Colonic mucosa (tissue), 4 donors: ENCODE measurements at regions not wholly inside any gene's neighbourhood (a gene's known extent, or its start where the extent isn't known, plus 50 kb on each side); places are given as distances from the start of the nearest gene placed in this dataset.

Experiments
- DNase-seq: peaks from one replicate; pipeline ENCODE4 v3.0.0-alpha.2; 2020
- H3K27ac ChIP-seq: fragments of 200-600 bp; one replicate; pipeline ENCODE4 v1.8.0; 2021
- H3K27me3 ChIP-seq: fragments of 200-600 bp; one replicate; pipeline ENCODE4 v1.8.0; 2021
- H3K36me3 ChIP-seq: fragments of 200-600 bp; one replicate; pipeline ENCODE4 v1.8.0; 2021
- H3K4me1 ChIP-seq: fragments of 200-600 bp; one replicate; pipeline ENCODE4 v1.8.0; 2021; ENCODE audit warnings: mild to moderate bottlenecking
- H3K4me3 ChIP-seq: fragments of 200-600 bp; one replicate; pipeline ENCODE4 v1.8.0; 2021
- H3K9ac ChIP-seq, 2 donors: one replicate each; pipeline ENCODE4 v1.7.0; 2013; ENCODE audit warnings: control low read depth in 2 of 2, low read depth in 2 of 2, low read length in 2 of 2
- H3K9me3 ChIP-seq: fragments of 200-600 bp; one replicate; pipeline ENCODE4 v1.8.0; 2021
- intact Hi-C: fragments of 100-400 bp; cut with DNase I; formaldehyde crosslinking; loops from one replicate; pipeline ENCODE4 v1.14.1; 2022
- TF ChIP-seq, protein P1 (sequence below): fragments of 200-600 bp; IDR thresholded peaks from one replicate; pipeline ENCODE4 v1.8.0; 2022; ENCODE audit warnings: antibody characterized with exemption, mild to moderate bottlenecking
- donor health status: healthy.
- donor health status: DM: no; HTN: no; CAD: no.
- donor health status: DM: no; HTN: no; CAD: no.

- Histone ChIP-seq H3K4me1 (no peaks in the 10 kb centered on the region), H3K9me3 (no peaks in the 10 kb centered on the region), H3K4me3 (no peak overlapping the region), H3K27me3 (no peaks in the 10 kb centered on the region), H3K36me3 (no peaks in the 10 kb centered on the region), H3K9ac (no peak overlapping the region), H3K27ac (no peak overlapping the region)
- intact Hi-C loops, result no loop called here
- TF ChIP-seq, protein P1, sequence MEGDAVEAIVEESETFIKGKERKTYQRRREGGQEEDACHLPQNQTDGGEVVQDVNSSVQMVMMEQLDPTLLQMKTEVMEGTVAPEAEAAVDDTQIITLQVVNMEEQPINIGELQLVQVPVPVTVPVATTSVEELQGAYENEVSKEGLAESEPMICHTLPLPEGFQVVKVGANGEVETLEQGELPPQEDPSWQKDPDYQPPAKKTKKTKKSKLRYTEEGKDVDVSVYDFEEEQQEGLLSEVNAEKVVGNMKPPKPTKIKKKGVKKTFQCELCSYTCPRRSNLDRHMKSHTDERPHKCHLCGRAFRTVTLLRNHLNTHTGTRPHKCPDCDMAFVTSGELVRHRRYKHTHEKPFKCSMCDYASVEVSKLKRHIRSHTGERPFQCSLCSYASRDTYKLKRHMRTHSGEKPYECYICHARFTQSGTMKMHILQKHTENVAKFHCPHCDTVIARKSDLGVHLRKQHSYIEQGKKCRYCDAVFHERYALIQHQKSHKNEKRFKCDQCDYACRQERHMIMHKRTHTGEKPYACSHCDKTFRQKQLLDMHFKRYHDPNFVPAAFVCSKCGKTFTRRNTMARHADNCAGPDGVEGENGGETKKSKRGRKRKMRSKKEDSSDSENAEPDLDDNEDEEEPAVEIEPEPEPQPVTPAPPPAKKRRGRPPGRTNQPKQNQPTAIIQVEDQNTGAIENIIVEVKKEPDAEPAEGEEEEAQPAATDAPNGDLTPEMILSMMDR, result no peak
- no peak for DNase-seq
Measured at GRCh38 chr2:222127660-222128059, 171.1 kb downstream of the PAX3 start.

- H3K4me3 ChIP-seq, result no peak overlapping the region
- no peaks in the 10 kb centered on the region for H3K4me1 ChIP-seq
- no peak for DNase-seq
- no peaks in the 10 kb centered on the region for H3K9me3 ChIP-seq
- intact Hi-C loops, result no loop called here
- no peaks in the 10 kb centered on the region for H3K36me3 ChIP-seq
- H3K27me3 ChIP-seq, result no peaks in the 10 kb centered on the region
- TF ChIP-seq, protein P1, result no peak
- H3K9ac ChIP-seq, result no peak overlapping the region
- no peak overlapping the region for H3K27ac ChIP-seq
Measured at GRCh38 chr2:222120933-222121332, 177.9 kb downstream of the PAX3 start.

- Histone ChIP-seq H3K9me3 (no peaks in the 10 kb centered on the region), H3K4me1 (no peaks in the 10 kb centered on the region), H3K4me3 (no peak overlapping the region), H3K36me3 (no peaks in the 10 kb centered on the region), H3K27me3 (no peaks in the 10 kb centered on the region), H3K27ac (no peak overlapping the region), H3K9ac (no peak overlapping the region)
- intact Hi-C loops, result no loop called here
- DNase-seq, result no peak
- TF ChIP-seq, protein P1, result no peak
Measured at GRCh38 chr2:222115296-222115695, 183.5 kb downstream of the PAX3 start.

- intact Hi-C loops, result no loop called here
- DNase-seq, result no peak
- no peak overlapping the region for H3K9ac ChIP-seq
- H3K9me3 ChIP-seq, result no peaks in the 10 kb centered on the region
- no peaks in the 10 kb centered on the region for H3K36me3 ChIP-seq
- H3K4me1 ChIP-seq, result no peaks in the 10 kb centered on the region
- TF ChIP-seq, protein P1, result no peak
- no peak overlapping the region for H3K4me3 ChIP-seq
- H3K27me3 ChIP-seq, result no peaks in the 10 kb centered on the region
- H3K27ac ChIP-seq, result no peak overlapping the region
Measured at GRCh38 chr2:222108957-222109585, 189.7 kb downstream of the PAX3 start.

GRCh38 chr2:222108497-222108896 lies 190.3 kb downstream of the PAX3 start:
- TF ChIP-seq, protein P1, result no peak
- no peak for DNase-seq
- Histone ChIP-seq H3K4me3 (no peak overlapping the region), H3K36me3 (no peaks in the 10 kb centered on the region), H3K27me3 (no peaks in the 10 kb centered on the region), H3K9ac (no peak overlapping the region), H3K9me3 (no peaks in the 10 kb centered on the region), H3K27ac (no peak overlapping the region), H3K4me1 (no peaks in the 10 kb centered on the region)
- intact Hi-C loops, result no loop called here
